Amniotic epithelial cell (primary cell): ENCODE measurements at regions not wholly inside any gene's neighbourhood (a gene's known extent, or its start where the extent isn't known, plus 50 kb on each side); places are given as distances from the start of the nearest gene placed in this dataset.
"Not testable (repeated sequence)": the region's sequence is repeated elsewhere in the genome, so short reads cannot be mapped to it uniquely, and the experiment has no call there.

Experiments
- DNase-seq: peaks from one replicate; pipeline ENCODE4 v3.0.0-alpha.2; 2010; ENCODE audit warnings: low read depth

- no peak for DNase-seq
Measured at GRCh38 chr16:73400951-73401350, 353.0 kb upstream of the ZFHX3 start.

GRCh38 chr16:73399997-73400396 lies 352.1 kb upstream of the ZFHX3 start:
- DNase-seq = no peak

GRCh38 chr16:73399486-73399885 lies 351.6 kb upstream of the ZFHX3 start:
- DNase-seq = no peak

GRCh38 chr16:73398604-73399003 lies 350.7 kb upstream of the ZFHX3 start:
- DNase-seq = not testable (repeated sequence)

GRCh38 chr16:73396556-73396955 lies 348.6 kb upstream of the ZFHX3 start:
- DNase-seq = no peak

- no peak for DNase-seq
Measured at GRCh38 chr16:73390936-73391335, 343.0 kb upstream of the ZFHX3 start.

- no peak for DNase-seq
Measured at GRCh38 chr16:73390491-73390890, 342.6 kb upstream of the ZFHX3 start.

GRCh38 chr16:73389085-73389484 lies 341.2 kb upstream of the ZFHX3 start:
- no peak for DNase-seq

GRCh38 chr16:73387979-73388378 lies 340.1 kb upstream of the ZFHX3 start:
- DNase-seq = no peak

- DNase-seq = no peak
Measured at GRCh38 chr16:73385696-73386095, 337.8 kb upstream of the ZFHX3 start.

GRCh38 chr16:73384506-73385089 lies 336.7 kb upstream of the ZFHX3 start:
- DNase-seq = no peak

GRCh38 chr16:73383988-73384365 lies 336.0 kb upstream of the ZFHX3 start:
- no peak for DNase-seq

GRCh38 chr16:73383195-73383987 lies 335.5 kb upstream of the ZFHX3 start:
- no peak for DNase-seq

GRCh38 chr16:73378471-73378870 lies 330.5 kb upstream of the ZFHX3 start:
- DNase-seq = no peak

GRCh38 chr16:73371584-73372319 lies 323.8 kb upstream of the ZFHX3 start:
- no peak for DNase-seq

- no peak for DNase-seq
Measured at GRCh38 chr16:73369851-73370250, 321.9 kb upstream of the ZFHX3 start.

- no peak for DNase-seq
Measured at GRCh38 chr16:73368715-73369114, 320.8 kb upstream of the ZFHX3 start.

- no peak for DNase-seq
Measured at GRCh38 chr16:73365016-73365551, 317.2 kb upstream of the ZFHX3 start.

- DNase-seq = no peak
Measured at GRCh38 chr16:73364413-73364812, 316.5 kb upstream of the ZFHX3 start.

GRCh38 chr16:73361061-73361460 lies 313.1 kb upstream of the ZFHX3 start:
- DNase-seq = no peak

GRCh38 chr16:73356401-73357079 lies 308.6 kb upstream of the ZFHX3 start:
- no peak for DNase-seq

GRCh38 chr16:73355981-73356380 lies 308.1 kb upstream of the ZFHX3 start:
- DNase-seq = no peak
